Liver (tissue), 8 donors: ENCODE measurements at regions not wholly inside any gene's neighbourhood (a gene's known extent, or its start where the extent isn't known, plus 50 kb on each side); places are given as distances from the start of the nearest gene placed in this dataset.

ENCODE experiments used
- DNase-seq: peaks from one replicate; pipeline ENCODE4 v3.0.0-alpha.2; 2017; ENCODE audit warnings: low spot score
- H3K27ac ChIP-seq, 2 donors: one replicate each; pipeline ENCODE4 v1.7.0; 2013; ENCODE audit warnings: inconsistent platforms in 2 of 2, low read length in 2 of 2, control low read depth in 1 of 2, low read depth in 1 of 2, mild to moderate bottlenecking in 1 of 2
- H3K27me3 ChIP-seq, 4 donors: one replicate each; pipeline versions ENCODE4 v1.6.1 to v1.7.0; 2013; ENCODE audit warnings: low read length in 3 of 4, inconsistent platforms in 1 of 4, mild to moderate bottlenecking in 1 of 4, moderate library complexity in 1 of 4; ENCODE audit not compliant: control insufficient read depth in 4 of 4, insufficient read depth in 4 of 4
- H3K36me3 ChIP-seq, 4 donors: one replicate each; pipeline versions ENCODE4 v1.6.1 to v1.7.0; 2013; ENCODE audit warnings: low read length in 3 of 4, mild to moderate bottlenecking in 3 of 4, low read depth in 1 of 4, moderate library complexity in 1 of 4; ENCODE audit not compliant: control insufficient read depth in 4 of 4, insufficient read depth in 3 of 4
- H3K4me1 ChIP-seq, 4 donors: one replicate each; pipeline versions ENCODE4 v1.6.1 to v1.7.0; 2013; ENCODE audit warnings: low read length in 3 of 4, mild to moderate bottlenecking in 3 of 4, moderate library complexity in 1 of 4; ENCODE audit not compliant: control insufficient read depth in 4 of 4, insufficient read depth in 4 of 4
- H3K4me3 ChIP-seq, 3 donors: one replicate each; pipeline versions ENCODE4 v1.6.1 to v1.7.0; 2013; ENCODE audit warnings: low read length in 3 of 3, control low read depth in 1 of 3, low read depth in 1 of 3, mild to moderate bottlenecking in 1 of 3
- H3K9ac ChIP-seq, 2 donors: one replicate each; pipeline ENCODE4 v1.7.0; 2013; ENCODE audit warnings: low read length in 2 of 2, mild to moderate bottlenecking in 2 of 2, moderate library complexity in 2 of 2, control low read depth in 1 of 2, low read depth in 1 of 2
- H3K9me3 ChIP-seq, 4 donors: one replicate each; pipeline versions ENCODE4 v1.6.1 to v1.7.0; 2013; ENCODE audit warnings: low read length in 3 of 4; ENCODE audit not compliant: control insufficient read depth in 4 of 4
- EGR1 ChIP-seq, 2 donors: IDR thresholded peaks; 2 replicates each; pipeline ENCODE4 v1.6.1; 2016 to 2018; ENCODE audit warnings: antibody characterized with exemption in 2 of 2, low read depth in 2 of 2
- FOXA1 ChIP-seq: IDR thresholded peaks from 2 replicates; pipeline ENCODE4 v1.6.1; 2016; ENCODE audit warnings: antibody characterized with exemption
- FOXA2 ChIP-seq: IDR thresholded peaks from 2 replicates; pipeline ENCODE4 v1.6.1; 2016; ENCODE audit warnings: antibody characterized with exemption
- GABPA ChIP-seq, 2 donors: IDR thresholded peaks in 1 of 2; conservative IDR thresholded peaks in 1 of 2; 2 replicates each; pipeline ENCODE4 v1.6.1; 2016; ENCODE audit warnings: antibody characterized with exemption in 2 of 2, mild to moderate bottlenecking in 1 of 2, moderate library complexity in 1 of 2
- HNF4A ChIP-seq, 2 donors: conservative IDR thresholded peaks; 2 replicates each; pipeline ENCODE4 v1.6.1; 2016; ENCODE audit warnings: antibody characterized with exemption in 2 of 2, mild to moderate bottlenecking in 2 of 2
- HNF4G ChIP-seq: IDR thresholded peaks from 2 replicates; pipeline ENCODE4 v1.6.1; 2016; ENCODE audit warnings: antibody characterized with exemption
- JUND ChIP-seq, 2 donors: IDR thresholded peaks; 2 replicates each; pipeline ENCODE4 v1.6.1; 2016; ENCODE audit warnings: antibody characterized with exemption in 2 of 2
- NR2F2 ChIP-seq: IDR thresholded peaks from 2 replicates; pipeline ENCODE4 v1.6.1; 2016; ENCODE audit warnings: antibody characterized with exemption
- RAD21 ChIP-seq, 2 donors: IDR thresholded peaks; 2 replicates each; pipeline ENCODE4 v1.6.1; 2016; ENCODE audit warnings: antibody characterized with exemption in 2 of 2, mild to moderate bottlenecking in 2 of 2
- RXRA ChIP-seq, 2 donors: IDR thresholded peaks; 2 replicates each; pipeline ENCODE4 v1.6.1; 2017 to 2018; ENCODE audit warnings: antibody characterized with exemption in 2 of 2, mild to moderate bottlenecking in 1 of 2
- SP1 ChIP-seq: IDR thresholded peaks from 2 replicates; pipeline ENCODE4 v1.6.1; 2018; ENCODE audit warnings: antibody characterized with exemption, mild to moderate bottlenecking
- TAF1 ChIP-seq: conservative IDR thresholded peaks from 2 replicates; pipeline ENCODE4 v1.6.1; 2016; ENCODE audit warnings: antibody characterized with exemption, mild to moderate bottlenecking
- YY1 ChIP-seq: IDR thresholded peaks from 2 replicates; pipeline ENCODE4 v1.6.1; 2016; ENCODE audit warnings: antibody characterized with exemption, mild to moderate bottlenecking
- ZBTB33 ChIP-seq: IDR thresholded peaks from 2 replicates; pipeline ENCODE4 v1.6.1; 2016; ENCODE audit warnings: antibody characterized with exemption
- WGBS: extraction: QIAGEN DNeasy Blood & Tissue Kit; methylation state at CpG from one replicate; pipeline ENCODE4 v1.1.7; 2013; 5-methylcytosine and 5-hydroxymethylcytosine counted together
- TF ChIP-seq, protein P1 (sequence below): IDR thresholded peaks from 2 replicates; pipeline ENCODE4 v1.6.1; 2016; ENCODE audit warnings: antibody characterized with exemption
- TF ChIP-seq, protein P2 (sequence below): IDR thresholded peaks from 2 replicates; pipeline ENCODE4 v1.6.1; 2016; ENCODE audit warnings: antibody characterized with exemption
- TF ChIP-seq, protein P3 (sequence below): fragments of 150-350 bp; IDR thresholded peaks from 2 replicates; pipeline ENCODE4 v1.5.1; 2017; ENCODE audit warnings: improper control_type of control experiment, low read depth, low read length; ENCODE audit not compliant: missing input control
- TF ChIP-seq, protein P4 (sequence below): IDR thresholded peaks from 2 replicates; pipeline ENCODE4 v1.6.1; 2016; ENCODE audit warnings: antibody characterized with exemption, mild to moderate bottlenecking
- donor health status: healthy.
- donor health status: healthy.
- donor health status: healthy.
- donor health status: healthy.
- donor health status: healthy.

DNA sequence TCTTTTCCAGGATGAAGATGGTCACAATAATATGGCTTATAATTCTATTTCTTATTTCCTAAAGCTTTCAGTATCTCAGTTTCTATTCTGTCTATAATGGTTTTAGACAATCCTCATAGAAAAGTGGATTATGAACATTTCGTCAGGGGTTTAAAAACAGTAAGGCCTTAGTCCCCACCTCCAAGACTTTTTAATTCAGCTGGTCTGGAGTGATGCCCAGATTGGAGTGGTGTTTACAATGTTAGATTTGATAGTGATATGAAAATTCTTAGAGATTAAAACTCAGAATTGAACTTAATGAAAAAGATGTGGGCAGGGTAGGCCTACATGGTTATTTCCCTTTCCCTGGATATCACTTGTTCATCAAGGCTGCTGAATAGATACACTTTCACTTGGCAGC, 1238.3 kb downstream of the SORCS3 start (continued):
- TF ChIP-seq ZBTB33 (no peak), RAD21 (IDR thresholded peaks at IDR 0.05) (no peak), RXRA (IDR thresholded peaks at IDR 0.05) (no peak), HNF4A (conservative IDR thresholded peaks at IDR 0.05) (no peak), TAF1 (no peak), FOXA1 (no peak), YY1 (no peak), FOXA2 (no peak), SP1 (no peak), HNF4G (no peak)
- TF ChIP-seq, protein P1, sequence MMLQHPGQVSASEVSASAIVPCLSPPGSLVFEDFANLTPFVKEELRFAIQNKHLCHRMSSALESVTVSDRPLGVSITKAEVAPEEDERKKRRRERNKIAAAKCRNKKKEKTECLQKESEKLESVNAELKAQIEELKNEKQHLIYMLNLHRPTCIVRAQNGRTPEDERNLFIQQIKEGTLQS, result no peak
- TF ChIP-seq, protein P2, sequence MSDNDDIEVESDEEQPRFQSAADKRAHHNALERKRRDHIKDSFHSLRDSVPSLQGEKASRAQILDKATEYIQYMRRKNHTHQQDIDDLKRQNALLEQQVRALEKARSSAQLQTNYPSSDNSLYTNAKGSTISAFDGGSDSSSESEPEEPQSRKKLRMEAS, result no peak

DNA sequence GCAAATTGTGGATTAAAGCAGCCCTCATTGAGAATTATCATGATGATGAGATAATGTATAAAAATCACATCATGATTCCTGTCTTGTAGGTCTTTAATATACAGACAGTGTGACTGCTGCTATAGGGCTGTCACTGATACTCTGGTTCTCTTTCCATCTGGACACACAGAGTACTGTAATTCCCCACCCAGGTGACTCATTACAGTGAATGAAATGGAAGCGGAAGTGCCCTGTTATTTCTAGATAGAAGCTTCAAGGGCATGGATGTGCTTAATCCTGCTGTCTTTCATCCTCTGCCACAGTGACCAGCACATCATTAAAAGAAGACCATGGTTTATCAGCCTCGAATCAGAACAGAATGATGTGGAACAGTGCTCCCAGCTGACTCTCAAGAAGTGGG, 1234.0 kb downstream of the SORCS3 start:
- no peaks in the 10 kb centered on the region for H3K36me3 ChIP-seq

More for the DNA sequence above, 1234.0 kb downstream of the SORCS3 start:
- H3K9me3 ChIP-seq, result peaks cover 0 to 13% (median 3%) of the 10 kb centered on the region in 4 donors
- TF ChIP-seq FOXA1 (no peak), SP1 (no peak), HNF4G (no peak), RXRA (IDR thresholded peaks at IDR 0.05) (no peak), EGR1 (IDR thresholded peaks at IDR 0.05; ENCODE audit: low read depth in 2 of 2) (no peak), JUND (IDR thresholded peaks at IDR 0.05) (no peak), FOXA2 (no peak), HNF4A (conservative IDR thresholded peaks at IDR 0.05) (no peak), TAF1 (no peak), ZBTB33 (no peak), RAD21 (IDR thresholded peaks at IDR 0.05) (no peak), GABPA (IDR thresholded peaks at IDR 0.05 in 1 of 2, conservative IDR thresholded peaks at IDR 0.05 in 1 of 2) (no peak), NR2F2 (no peak)
- TF ChIP-seq, protein P3, sequence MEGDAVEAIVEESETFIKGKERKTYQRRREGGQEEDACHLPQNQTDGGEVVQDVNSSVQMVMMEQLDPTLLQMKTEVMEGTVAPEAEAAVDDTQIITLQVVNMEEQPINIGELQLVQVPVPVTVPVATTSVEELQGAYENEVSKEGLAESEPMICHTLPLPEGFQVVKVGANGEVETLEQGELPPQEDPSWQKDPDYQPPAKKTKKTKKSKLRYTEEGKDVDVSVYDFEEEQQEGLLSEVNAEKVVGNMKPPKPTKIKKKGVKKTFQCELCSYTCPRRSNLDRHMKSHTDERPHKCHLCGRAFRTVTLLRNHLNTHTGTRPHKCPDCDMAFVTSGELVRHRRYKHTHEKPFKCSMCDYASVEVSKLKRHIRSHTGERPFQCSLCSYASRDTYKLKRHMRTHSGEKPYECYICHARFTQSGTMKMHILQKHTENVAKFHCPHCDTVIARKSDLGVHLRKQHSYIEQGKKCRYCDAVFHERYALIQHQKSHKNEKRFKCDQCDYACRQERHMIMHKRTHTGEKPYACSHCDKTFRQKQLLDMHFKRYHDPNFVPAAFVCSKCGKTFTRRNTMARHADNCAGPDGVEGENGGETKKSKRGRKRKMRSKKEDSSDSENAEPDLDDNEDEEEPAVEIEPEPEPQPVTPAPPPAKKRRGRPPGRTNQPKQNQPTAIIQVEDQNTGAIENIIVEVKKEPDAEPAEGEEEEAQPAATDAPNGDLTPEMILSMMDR, result no peak
- TF ChIP-seq, protein P2, result no peak
- TF ChIP-seq, protein P4, sequence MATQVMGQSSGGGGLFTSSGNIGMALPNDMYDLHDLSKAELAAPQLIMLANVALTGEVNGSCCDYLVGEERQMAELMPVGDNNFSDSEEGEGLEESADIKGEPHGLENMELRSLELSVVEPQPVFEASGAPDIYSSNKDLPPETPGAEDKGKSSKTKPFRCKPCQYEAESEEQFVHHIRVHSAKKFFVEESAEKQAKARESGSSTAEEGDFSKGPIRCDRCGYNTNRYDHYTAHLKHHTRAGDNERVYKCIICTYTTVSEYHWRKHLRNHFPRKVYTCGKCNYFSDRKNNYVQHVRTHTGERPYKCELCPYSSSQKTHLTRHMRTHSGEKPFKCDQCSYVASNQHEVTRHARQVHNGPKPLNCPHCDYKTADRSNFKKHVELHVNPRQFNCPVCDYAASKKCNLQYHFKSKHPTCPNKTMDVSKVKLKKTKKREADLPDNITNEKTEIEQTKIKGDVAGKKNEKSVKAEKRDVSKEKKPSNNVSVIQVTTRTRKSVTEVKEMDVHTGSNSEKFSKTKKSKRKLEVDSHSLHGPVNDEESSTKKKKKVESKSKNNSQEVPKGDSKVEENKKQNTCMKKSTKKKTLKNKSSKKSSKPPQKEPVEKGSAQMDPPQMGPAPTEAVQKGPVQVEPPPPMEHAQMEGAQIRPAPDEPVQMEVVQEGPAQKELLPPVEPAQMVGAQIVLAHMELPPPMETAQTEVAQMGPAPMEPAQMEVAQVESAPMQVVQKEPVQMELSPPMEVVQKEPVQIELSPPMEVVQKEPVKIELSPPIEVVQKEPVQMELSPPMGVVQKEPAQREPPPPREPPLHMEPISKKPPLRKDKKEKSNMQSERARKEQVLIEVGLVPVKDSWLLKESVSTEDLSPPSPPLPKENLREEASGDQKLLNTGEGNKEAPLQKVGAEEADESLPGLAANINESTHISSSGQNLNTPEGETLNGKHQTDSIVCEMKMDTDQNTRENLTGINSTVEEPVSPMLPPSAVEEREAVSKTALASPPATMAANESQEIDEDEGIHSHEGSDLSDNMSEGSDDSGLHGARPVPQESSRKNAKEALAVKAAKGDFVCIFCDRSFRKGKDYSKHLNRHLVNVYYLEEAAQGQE, result no peak
- TF ChIP-seq, protein P1, result no peak
- no peak overlapping the region for H3K4me3 ChIP-seq
- H3K27me3 ChIP-seq, result no peaks in the 10 kb centered on the region
- no peak overlapping the region for H3K9ac ChIP-seq
- 66% methylated on average over 2 of the region's 2 CpGs for WGBS
- no peak for DNase-seq
- no peaks in the 10 kb centered on the region for H3K4me1 ChIP-seq
- no peak overlapping the region for H3K27ac ChIP-seq
